H1 (cell line): ENCODE measurements at regions not wholly inside any gene's neighbourhood (a gene's known extent, or its start where the extent isn't known, plus 50 kb on each side); places are given as distances from the start of the nearest gene placed in this dataset.

Experiments
- TCF12 ChIP-seq: IDR thresholded peaks from 2 replicates; pipeline ENCODE4 v1.6.1; 2011; ENCODE audit warnings: low read depth, mild to moderate bottlenecking, low read length

DNA sequence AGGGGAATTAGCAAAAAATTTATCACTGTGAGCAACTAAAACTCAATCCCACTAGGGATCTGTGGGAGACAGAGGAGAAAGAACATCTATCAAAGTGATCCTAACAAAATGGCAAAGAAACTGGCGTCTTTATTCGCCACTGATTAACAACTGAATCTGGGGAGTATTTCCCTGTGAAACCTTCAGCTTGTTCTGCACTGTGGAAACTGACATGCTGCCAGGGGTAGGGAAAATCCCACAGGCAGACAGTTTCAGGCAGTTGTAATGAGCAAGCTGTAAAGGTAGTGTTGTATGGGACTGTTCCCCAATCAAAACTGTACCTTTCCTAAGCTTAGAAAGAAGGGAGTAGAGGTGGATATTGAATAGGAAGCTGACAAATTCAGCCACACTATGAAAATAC is 611.7 kb downstream of the VGLL3 start (continued):
- TF ChIP-seq TCF12, result no peak
